ENCODE measurements at regions not wholly inside any gene's neighbourhood (a gene's known extent, or its start where the extent isn't known, plus 50 kb on each side); places are given as distances from the start of the nearest gene placed in this dataset.

GRCh38 chr12:41905759-41906297, 238.8 kb downstream of the GXYLT1 start:
- H3K4me3 ChIP-seq (ENCODE audit: control insufficient read depth, low read depth, low read length) = no peak overlapping the region
- no peak for DNase-seq (ENCODE audit: low read depth)
- TF ChIP-seq, protein P1, sequence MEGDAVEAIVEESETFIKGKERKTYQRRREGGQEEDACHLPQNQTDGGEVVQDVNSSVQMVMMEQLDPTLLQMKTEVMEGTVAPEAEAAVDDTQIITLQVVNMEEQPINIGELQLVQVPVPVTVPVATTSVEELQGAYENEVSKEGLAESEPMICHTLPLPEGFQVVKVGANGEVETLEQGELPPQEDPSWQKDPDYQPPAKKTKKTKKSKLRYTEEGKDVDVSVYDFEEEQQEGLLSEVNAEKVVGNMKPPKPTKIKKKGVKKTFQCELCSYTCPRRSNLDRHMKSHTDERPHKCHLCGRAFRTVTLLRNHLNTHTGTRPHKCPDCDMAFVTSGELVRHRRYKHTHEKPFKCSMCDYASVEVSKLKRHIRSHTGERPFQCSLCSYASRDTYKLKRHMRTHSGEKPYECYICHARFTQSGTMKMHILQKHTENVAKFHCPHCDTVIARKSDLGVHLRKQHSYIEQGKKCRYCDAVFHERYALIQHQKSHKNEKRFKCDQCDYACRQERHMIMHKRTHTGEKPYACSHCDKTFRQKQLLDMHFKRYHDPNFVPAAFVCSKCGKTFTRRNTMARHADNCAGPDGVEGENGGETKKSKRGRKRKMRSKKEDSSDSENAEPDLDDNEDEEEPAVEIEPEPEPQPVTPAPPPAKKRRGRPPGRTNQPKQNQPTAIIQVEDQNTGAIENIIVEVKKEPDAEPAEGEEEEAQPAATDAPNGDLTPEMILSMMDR (conservative IDR thresholded peaks at IDR 0.05; ENCODE audit: control insufficient read depth, insufficient read depth, low read depth, low read length) = no peak

- DNase-seq (ENCODE audit: low read depth) = no peak
- no peak overlapping the region for H3K4me3 ChIP-seq (ENCODE audit: control insufficient read depth, low read depth, low read length)
- TF ChIP-seq, protein P1 (conservative IDR thresholded peaks at IDR 0.05; ENCODE audit: control insufficient read depth, insufficient read depth, low read depth, low read length) = no peak
These were observed 239.5 kb downstream of the GXYLT1 start for GRCh38 chr12:41905073-41905758.

- DNase-seq (ENCODE audit: low read depth) = no peak
These were observed 240.6 kb downstream of the GXYLT1 start for GRCh38 chr12:41904041-41904440.

DNA sequence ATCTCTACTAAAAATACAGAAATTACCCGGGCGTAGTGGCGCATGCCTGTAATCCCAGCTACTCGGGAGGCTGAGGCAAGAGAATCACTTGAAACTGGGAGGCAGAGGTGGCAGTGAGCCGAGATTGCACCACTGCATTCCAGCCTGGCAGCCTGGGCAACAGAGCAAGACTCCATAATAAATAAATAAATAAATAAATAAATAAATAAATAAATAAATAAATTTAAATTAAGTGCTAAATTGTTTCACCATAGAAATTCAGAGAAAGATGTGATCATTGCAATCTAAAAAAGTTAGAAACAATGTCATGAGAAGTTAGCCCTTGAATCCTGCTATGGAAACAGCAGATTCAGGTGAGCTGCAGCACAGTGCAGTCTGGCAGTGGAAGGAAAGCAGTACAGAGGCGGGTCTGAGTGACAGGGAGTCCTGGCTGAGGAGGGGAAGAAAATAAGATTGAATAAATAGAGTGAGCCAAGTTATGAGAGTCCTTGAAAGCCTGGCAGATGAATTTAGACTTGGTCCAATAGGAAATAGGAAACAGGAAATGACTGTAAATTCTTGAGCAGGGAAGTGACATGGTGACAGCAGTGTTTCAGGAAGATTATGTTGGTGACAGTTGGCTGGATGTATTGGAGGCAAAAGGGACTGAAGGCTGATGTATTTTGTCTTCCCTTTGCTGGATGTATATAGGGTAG, 241.5 kb downstream of the GXYLT1 start:
- no peak overlapping the region for H3K4me3 ChIP-seq (ENCODE audit: control insufficient read depth, low read depth, low read length)
- TF ChIP-seq, protein P1 (conservative IDR thresholded peaks at IDR 0.05; ENCODE audit: control insufficient read depth, insufficient read depth, low read depth, low read length) = no peak
- DNase-seq (ENCODE audit: low read depth) = no peak

More at GRCh38 chr12:41904041-41904440, 240.6 kb downstream of the GXYLT1 start:
- H3K4me3 ChIP-seq (ENCODE audit: control insufficient read depth, low read depth, low read length) = no peak overlapping the region
- TF ChIP-seq, protein P1 (conservative IDR thresholded peaks at IDR 0.05; ENCODE audit: control insufficient read depth, insufficient read depth, low read depth, low read length) = no peak

- DNase-seq (ENCODE audit: low read depth) = no peak
- TF ChIP-seq, protein P1 (conservative IDR thresholded peaks at IDR 0.05; ENCODE audit: control insufficient read depth, insufficient read depth, low read depth, low read length) = no peak
- H3K4me3 ChIP-seq (ENCODE audit: control insufficient read depth, low read depth, low read length) = no peak overlapping the region
These were observed 245.1 kb downstream of the GXYLT1 start for GRCh38 chr12:41899577-41899976.

GRCh38 chr12:41897593-41897992, 247.1 kb downstream of the GXYLT1 start:
- H3K4me3 ChIP-seq (ENCODE audit: control insufficient read depth, low read depth, low read length) = no peak overlapping the region
- TF ChIP-seq, protein P1 (conservative IDR thresholded peaks at IDR 0.05; ENCODE audit: control insufficient read depth, insufficient read depth, low read depth, low read length) = no peak
- DNase-seq (ENCODE audit: low read depth) = no peak

All from fibroblast of mammary gland (primary cell).